Skin epidermis (tissue), 12 donors: ENCODE measurements at regions not wholly inside any gene's neighbourhood (a gene's known extent, or its start where the extent isn't known, plus 50 kb on each side); places are given as distances from the start of the nearest gene placed in this dataset.

ENCODE experiments used
- H3K27ac ChIP-seq, 21 experiments: fragments of 200-600 bp; sonication (generic) in 11 of 21; one replicate each; pipeline ENCODE4 v1.5.0; 2020; ENCODE audit warnings: mild to moderate bottlenecking in 3 of 21, inconsistent platforms in 2 of 21, moderate library complexity in 2 of 21
- H3K4me3 ChIP-seq, 7 experiments: fragments of 200-600 bp; sonication (generic) in 2 of 7; one replicate each; pipeline ENCODE4 v1.5.0; 2020; ENCODE audit warnings: inconsistent platforms in 2 of 7, mild to moderate bottlenecking in 2 of 7, moderate library complexity in 1 of 7

- no peak overlapping the region for H3K4me3 ChIP-seq
- H3K27ac ChIP-seq: no peak overlapping the region
Observed at GRCh38 chr20:24124003-24124402, 135.4 kb upstream of the GGTLC1 start.

GRCh38 chr20:24118441-24119175 is 130.0 kb upstream of the GGTLC1 start:
- H3K4me3 ChIP-seq: no peak overlapping the region
- peak overlapping the region in 1 of 21 experiments; percentile 1 for H3K27ac ChIP-seq

- Histone ChIP-seq H3K27ac (no peak overlapping the region), H3K4me3 (no peak overlapping the region)
Observed at GRCh38 chr20:24118034-24118433, 129.5 kb upstream of the GGTLC1 start.

- H3K27ac ChIP-seq: no peak overlapping the region
Observed at GRCh38 chr20:24117383-24117782, 128.8 kb upstream of the GGTLC1 start.

GRCh38 chr20:24116611-24117010 is 128.0 kb upstream of the GGTLC1 start:
- H3K27ac ChIP-seq: no peak overlapping the region
- H3K4me3 ChIP-seq: no peak overlapping the region

More at GRCh38 chr20:24117383-24117782, 128.8 kb upstream of the GGTLC1 start:
- no peak overlapping the region for H3K4me3 ChIP-seq

- Histone ChIP-seq H3K27ac (no peak overlapping the region), H3K4me3 (no peak overlapping the region)
Observed at GRCh38 chr20:24112360-24112759, 123.8 kb upstream of the GGTLC1 start.

- Histone ChIP-seq H3K4me3 (no peak overlapping the region), H3K27ac (no peak overlapping the region)
Observed at GRCh38 chr20:24111858-24112257, 123.3 kb upstream of the GGTLC1 start.

- peak overlapping the region in 1 of 7 experiments; percentile 14 for H3K4me3 ChIP-seq
Observed at GRCh38 chr20:24109537-24109936, 121.0 kb upstream of the GGTLC1 start.

GRCh38 chr20:24109008-24109407 is 120.4 kb upstream of the GGTLC1 start:
- Histone ChIP-seq H3K27ac (peak overlapping the region in 1 of 21 experiments; percentile 11), H3K4me3 (peak overlapping the region in 1 of 7 experiments; percentile 14)

More at GRCh38 chr20:24109537-24109936, 121.0 kb upstream of the GGTLC1 start:
- peak overlapping the region in 1 of 21 experiments; percentile 11 for H3K27ac ChIP-seq

- no peak overlapping the region for H3K4me3 ChIP-seq
Observed at GRCh38 chr20:24108581-24108980, 120.0 kb upstream of the GGTLC1 start.

GRCh38 chr20:24106801-24107445 is 118.3 kb upstream of the GGTLC1 start:
- Histone ChIP-seq H3K27ac (no peak overlapping the region), H3K4me3 (no peak overlapping the region)

More at GRCh38 chr20:24108581-24108980, 120.0 kb upstream of the GGTLC1 start:
- H3K27ac ChIP-seq: no peak overlapping the region

GRCh38 chr20:24106150-24106800 is 117.7 kb upstream of the GGTLC1 start:
- Histone ChIP-seq H3K27ac (no peak overlapping the region), H3K4me3 (no peak overlapping the region)

GRCh38 chr20:24102749-24103333 is 114.3 kb upstream of the GGTLC1 start:
- no peak overlapping the region for H3K4me3 ChIP-seq
- H3K27ac ChIP-seq: no peak overlapping the region

- Histone ChIP-seq H3K4me3 (no peak overlapping the region), H3K27ac (no peak overlapping the region)
Observed at GRCh38 chr20:24102290-24102689, 113.7 kb upstream of the GGTLC1 start.

GRCh38 chr20:24100370-24101011 is 111.9 kb upstream of the GGTLC1 start:
- no peak overlapping the region for H3K27ac ChIP-seq
- H3K4me3 ChIP-seq: no peak overlapping the region

GRCh38 chr20:24098886-24099285 is 110.3 kb upstream of the GGTLC1 start:
- Histone ChIP-seq H3K27ac (no peak overlapping the region), H3K4me3 (no peak overlapping the region)

GRCh38 chr20:24097506-24098245 is 109.1 kb upstream of the GGTLC1 start:
- Histone ChIP-seq H3K4me3 (no peak overlapping the region), H3K27ac (no peak overlapping the region)

GRCh38 chr20:24096864-24097450 is 108.4 kb upstream of the GGTLC1 start:
- Histone ChIP-seq H3K27ac (no peak overlapping the region), H3K4me3 (no peak overlapping the region)

- Histone ChIP-seq H3K4me3 (no peak overlapping the region), H3K27ac (no peak overlapping the region)
Observed at GRCh38 chr20:24096264-24096663, 107.7 kb upstream of the GGTLC1 start.
